ENCODE measurements at regions not wholly inside any gene's neighbourhood (a gene's known extent, or its start where the extent isn't known, plus 50 kb on each side); places are given as distances from the start of the nearest gene placed in this dataset.

DNA sequence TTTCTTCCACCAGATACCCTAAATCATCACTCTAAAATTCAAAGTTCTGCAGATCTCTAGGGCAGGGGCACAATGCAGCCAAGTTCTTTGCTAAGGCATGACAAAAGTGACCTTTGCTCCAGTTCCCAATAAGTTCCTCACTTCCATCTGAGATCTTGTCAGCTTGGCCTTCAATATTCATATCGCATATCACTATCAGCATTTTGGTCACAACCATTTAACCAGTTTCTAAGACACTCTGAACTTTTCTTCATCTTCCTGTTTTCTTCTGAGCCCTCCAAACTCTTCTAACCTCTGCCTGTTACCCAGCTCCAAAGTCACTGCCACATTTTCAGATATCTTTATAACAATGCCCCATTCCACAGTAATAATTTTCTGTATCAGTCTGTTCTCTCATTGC, 452.6 kb upstream of the TRIB2 start:
- TF ChIP-seq POLR2A (IDR thresholded peaks at IDR 0.05) (no peak), EP300 (IDR thresholded peaks at IDR 0.05) (no peak), POLR2AphosphoS5 (IDR thresholded peaks at IDR 0.05) (no peak)
- TF ChIP-seq, protein P1, sequence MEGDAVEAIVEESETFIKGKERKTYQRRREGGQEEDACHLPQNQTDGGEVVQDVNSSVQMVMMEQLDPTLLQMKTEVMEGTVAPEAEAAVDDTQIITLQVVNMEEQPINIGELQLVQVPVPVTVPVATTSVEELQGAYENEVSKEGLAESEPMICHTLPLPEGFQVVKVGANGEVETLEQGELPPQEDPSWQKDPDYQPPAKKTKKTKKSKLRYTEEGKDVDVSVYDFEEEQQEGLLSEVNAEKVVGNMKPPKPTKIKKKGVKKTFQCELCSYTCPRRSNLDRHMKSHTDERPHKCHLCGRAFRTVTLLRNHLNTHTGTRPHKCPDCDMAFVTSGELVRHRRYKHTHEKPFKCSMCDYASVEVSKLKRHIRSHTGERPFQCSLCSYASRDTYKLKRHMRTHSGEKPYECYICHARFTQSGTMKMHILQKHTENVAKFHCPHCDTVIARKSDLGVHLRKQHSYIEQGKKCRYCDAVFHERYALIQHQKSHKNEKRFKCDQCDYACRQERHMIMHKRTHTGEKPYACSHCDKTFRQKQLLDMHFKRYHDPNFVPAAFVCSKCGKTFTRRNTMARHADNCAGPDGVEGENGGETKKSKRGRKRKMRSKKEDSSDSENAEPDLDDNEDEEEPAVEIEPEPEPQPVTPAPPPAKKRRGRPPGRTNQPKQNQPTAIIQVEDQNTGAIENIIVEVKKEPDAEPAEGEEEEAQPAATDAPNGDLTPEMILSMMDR (IDR thresholded peaks at IDR 0.05) = no peak
